ENCODE measurements at regions not wholly inside any gene's neighbourhood (a gene's known extent, or its start where the extent isn't known, plus 50 kb on each side); places are given as distances from the start of the nearest gene placed in this dataset.

- Histone ChIP-seq H3K27me3 (ENCODE audit: insufficient read depth, low read length) (peaks cover 31% of the 10 kb centered on the region), H3K79me2 (ENCODE audit: insufficient read depth, low read length) (no peaks in the 10 kb centered on the region), H3K27ac (ENCODE audit: low read depth, low read length) (no peak overlapping the region), H3K4me1 (ENCODE audit: control insufficient read depth in 1 of 2, insufficient read depth in 2 of 2, low read length in 2 of 2) (no peaks in the 10 kb centered on the region), H3K9me3 (ENCODE audit: control insufficient read depth in 1 of 2, insufficient read depth in 1 of 2, low read depth in 1 of 2, low read length in 2 of 2) (no peaks in the 10 kb centered on the region), H3K9ac (ENCODE audit: low read length) (no peak overlapping the region), H3K9me2 (ENCODE audit: insufficient read depth) (no peaks in the 10 kb centered on the region), H3K36me3 (ENCODE audit: control insufficient read depth in 1 of 2, insufficient read depth in 2 of 2, low read length in 2 of 2) (no peaks in the 10 kb centered on the region), H3K4me2 (ENCODE audit: low read length) (no peak overlapping the region), H3K4me3 (replicated peaks in 1 of 2; ENCODE audit: low read depth in 1 of 2, low read length in 2 of 2) (no peak overlapping the region), H2AFZ (ENCODE audit: low read depth, low read length, poor library complexity, severe bottlenecking) (no peak overlapping the region), H4K20me1 (ENCODE audit: insufficient read depth) (no peaks in the 10 kb centered on the region)
- ChIA-PET RAD21 (ENCODE audit: low non-redundant PET in 1 of 2, low total read pairs in 2 of 2, uncharacterized antibody in 2 of 2, unreplicated experiment in 2 of 2) (no interaction called here), POLR2A (no interaction called here), CTCF (no interaction called here)
- ATAC-seq: no peak
- BruUV-seq (replicated peaks): no TSS peak
- intact Hi-C loops (cut with micrococcal nuclease): no loop called here
- TF ChIP-seq POLR2A (IDR thresholded peaks at IDR 0.05; ENCODE audit: borderline replicate concordance, extremely low read depth, insufficient read depth, insufficient read length): no peak
- no peak for TF ChIP-seq EZH2phosphoT487 (IDR thresholded peaks at IDR 0.05; ENCODE audit: borderline replicate concordance)
- TF ChIP-seq CTCF (IDR thresholded peaks at IDR 0.05 in 2 of 3, conservative IDR thresholded peaks at IDR 0.05 in 1 of 3; ENCODE audit: borderline replicate concordance in 1 of 3, insufficient read depth in 1 of 3, low read depth in 2 of 3, low read length in 2 of 3): no peak
- TF ChIP-seq RAD21 (IDR thresholded peaks at IDR 0.05; ENCODE audit: low read depth): no peak
- no peak for DNase-seq (ENCODE audit: low read depth, low spot score)
These were observed 432.7 kb upstream of the NFE2L3 start for GRCh38 chr7:25719190-25719896.

GRCh38 chr7:25720427-25720826, 431.6 kb upstream of the NFE2L3 start:
- no peak overlapping the region for H3K27ac ChIP-seq (ENCODE audit: low read depth, low read length)
- DNase-seq (ENCODE audit: low read depth, low spot score): no peak
- H3K4me2 ChIP-seq (ENCODE audit: low read length): no peak overlapping the region
- no peak overlapping the region for H2AFZ ChIP-seq (ENCODE audit: low read depth, low read length, poor library complexity, severe bottlenecking)
- H3K4me1 ChIP-seq (ENCODE audit: control insufficient read depth in 1 of 2, insufficient read depth in 2 of 2, low read length in 2 of 2): no peaks in the 10 kb centered on the region
- no peaks in the 10 kb centered on the region for H3K79me2 ChIP-seq (ENCODE audit: insufficient read depth, low read length)
- H3K9me2 ChIP-seq (ENCODE audit: insufficient read depth): no peaks in the 10 kb centered on the region
- H3K9me3 ChIP-seq (ENCODE audit: control insufficient read depth in 1 of 2, insufficient read depth in 1 of 2, low read depth in 1 of 2, low read length in 2 of 2): no peaks in the 10 kb centered on the region
- peaks cover 41% of the 10 kb centered on the region for H3K27me3 ChIP-seq (ENCODE audit: insufficient read depth, low read length)
- H4K20me1 ChIP-seq (ENCODE audit: insufficient read depth): no peaks in the 10 kb centered on the region
- POLR2A ChIA-PET: no interaction called here
- no peak overlapping the region for H3K9ac ChIP-seq (ENCODE audit: low read length)
- CTCF ChIA-PET: interaction anchor here (0.9 to 2.0 kb wide), 2 partner anchors 45 to 135 kb away, joined by 3 to 5 read pairs; no protein-coding TSS in a partner anchor
- ATAC-seq: peak; percentile 69; the same call in 1 of the 2 replicates
- no peaks in the 10 kb centered on the region for H3K36me3 ChIP-seq (ENCODE audit: control insufficient read depth in 1 of 2, insufficient read depth in 2 of 2, low read length in 2 of 2)
- no peak overlapping the region for H3K4me3 ChIP-seq (replicated peaks in 1 of 2; ENCODE audit: low read depth in 1 of 2, low read length in 2 of 2)
- RAD21 ChIA-PET (ENCODE audit: low non-redundant PET in 1 of 2, low total read pairs in 2 of 2, uncharacterized antibody in 2 of 2, unreplicated experiment in 2 of 2): no interaction called here
- TF ChIP-seq RAD21 (IDR thresholded peaks at IDR 0.05; ENCODE audit: low read depth) (peak; percentile 40), EZH2 (IDR thresholded peaks at IDR 0.05) (no peak), CTCF (IDR thresholded peaks at IDR 0.05 in 2 of 3, conservative IDR thresholded peaks at IDR 0.05 in 1 of 3; ENCODE audit: borderline replicate concordance in 1 of 3, insufficient read depth in 1 of 3, low read depth in 2 of 3, low read length in 2 of 3) (peak; percentile 32 to 65 (median 55); a peak in 5 of 6 replicates)
- no TSS peak for BruUV-seq (replicated peaks)
- intact Hi-C loops (cut with micrococcal nuclease): loop anchor here (1.0 kb wide), 1 partner anchor 134 kb away; no protein-coding TSS in a partner anchor

Data from HCT116 (cell line).